ENCODE measurements at regions not wholly inside any gene's neighbourhood (a gene's known extent, or its start where the extent isn't known, plus 50 kb on each side); places are given as distances from the start of the nearest gene placed in this dataset.

GRCh38 chr1:68819190-68819829 is 322.4 kb upstream of the DEPDC1 start:
- DNase-seq (ENCODE audit: low read depth in 2 of 2) = peak; percentile 26 to 30
- TF ChIP-seq CTCF (IDR thresholded peaks at IDR 0.05; ENCODE audit: low read depth, low read length) = peak; percentile 49
- H3K4me3 ChIP-seq (replicated peaks in 1 of 2; ENCODE audit: low read depth in 2 of 2, low read length in 2 of 2) = no peak overlapping the region

DNA sequence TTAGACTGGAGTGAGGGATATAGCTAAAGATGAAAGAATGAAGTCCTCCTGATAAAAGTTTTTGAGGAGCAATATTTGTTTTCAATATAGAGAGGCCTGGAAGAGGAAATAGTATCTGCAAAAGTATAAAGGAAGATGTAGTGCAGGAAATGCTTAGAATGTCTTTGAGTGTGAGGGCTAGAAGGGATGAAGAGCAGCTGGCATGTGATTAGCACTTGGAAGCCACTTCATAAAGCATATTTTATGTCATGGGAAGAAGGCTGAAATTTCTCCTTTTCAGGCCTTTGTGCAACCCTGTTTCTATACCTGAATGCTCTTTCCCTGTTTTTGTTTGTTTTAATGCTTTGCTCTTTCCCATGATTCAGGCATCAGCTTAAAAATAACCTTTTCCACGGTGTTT is 323.3 kb upstream of the DEPDC1 start:
- no peak for DNase-seq (ENCODE audit: low read depth in 2 of 2)
- no peak for TF ChIP-seq CTCF (IDR thresholded peaks at IDR 0.05; ENCODE audit: low read depth, low read length)

GRCh38 chr1:68826836-68827235 is 330.0 kb upstream of the DEPDC1 start:
- DNase-seq (ENCODE audit: low read depth in 2 of 2) = no peak
- no peak overlapping the region for H3K4me3 ChIP-seq (replicated peaks in 1 of 2; ENCODE audit: low read depth in 2 of 2, low read length in 2 of 2)
- TF ChIP-seq CTCF (IDR thresholded peaks at IDR 0.05; ENCODE audit: low read depth, low read length) = no peak

More for the DNA sequence above, 323.3 kb upstream of the DEPDC1 start:
- no peak overlapping the region for H3K4me3 ChIP-seq (replicated peaks in 1 of 2; ENCODE audit: low read depth in 2 of 2, low read length in 2 of 2)

DNA sequence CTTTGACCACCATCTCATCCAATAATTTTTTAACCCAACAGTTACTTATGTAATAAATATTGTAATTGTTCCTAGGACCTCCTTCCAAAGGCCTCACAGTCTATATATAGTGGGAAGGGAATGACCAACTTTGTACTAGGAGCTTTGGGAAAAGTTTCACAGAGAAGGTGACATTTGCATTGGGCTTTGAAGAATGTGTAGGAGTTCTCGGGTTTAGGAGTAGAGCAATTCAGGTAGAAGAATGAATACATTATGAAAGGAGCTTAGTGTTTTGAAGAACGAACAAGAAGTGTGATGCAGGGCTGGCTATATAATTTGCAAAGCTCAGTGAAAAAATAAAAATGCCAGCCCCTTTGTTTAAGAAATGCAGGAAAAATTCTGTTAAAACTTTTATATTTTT is 330.4 kb upstream of the DEPDC1 start:
- DNase-seq (ENCODE audit: low read depth in 2 of 2) = no peak
- no peak overlapping the region for H3K4me3 ChIP-seq (replicated peaks in 1 of 2; ENCODE audit: low read depth in 2 of 2, low read length in 2 of 2)
- no peak for TF ChIP-seq CTCF (IDR thresholded peaks at IDR 0.05; ENCODE audit: low read depth, low read length)

- TF ChIP-seq CTCF (IDR thresholded peaks at IDR 0.05; ENCODE audit: low read depth, low read length) = no peak
- DNase-seq (ENCODE audit: low read depth in 2 of 2) = no peak
These were observed 331.1 kb upstream of the DEPDC1 start for GRCh38 chr1:68828013-68828412.

GRCh38 chr1:68831281-68831680 is 334.4 kb upstream of the DEPDC1 start:
- no peak for TF ChIP-seq CTCF (IDR thresholded peaks at IDR 0.05; ENCODE audit: low read depth, low read length)
- no peak overlapping the region for H3K4me3 ChIP-seq (replicated peaks in 1 of 2; ENCODE audit: low read depth in 2 of 2, low read length in 2 of 2)
- DNase-seq (ENCODE audit: low read depth in 2 of 2) = no peak

More at GRCh38 chr1:68828013-68828412, 331.1 kb upstream of the DEPDC1 start:
- H3K4me3 ChIP-seq (replicated peaks in 1 of 2; ENCODE audit: low read depth in 2 of 2, low read length in 2 of 2) = no peak overlapping the region

- TF ChIP-seq CTCF (IDR thresholded peaks at IDR 0.05; ENCODE audit: low read depth, low read length) = no peak
- DNase-seq (ENCODE audit: low read depth in 2 of 2) = no peak
- no peak overlapping the region for H3K4me3 ChIP-seq (replicated peaks in 1 of 2; ENCODE audit: low read depth in 2 of 2, low read length in 2 of 2)
These were observed 351.1 kb upstream of the DEPDC1 start for GRCh38 chr1:68848017-68848416.

All from cardiac fibroblast (primary cell).